ENCODE measurements at regions not wholly inside any gene's neighbourhood (a gene's known extent, or its start where the extent isn't known, plus 50 kb on each side); places are given as distances from the start of the nearest gene placed in this dataset.
"Not testable (repeated sequence)": the region's sequence is repeated elsewhere in the genome, so short reads cannot be mapped to it uniquely, and the experiment has no call there.

- not testable (repeated sequence) for TF ChIP-seq TCF7L2 (IDR thresholded peaks at IDR 0.05; ENCODE audit: borderline replicate concordance, extremely low read depth, insufficient read depth, insufficient read length); EZH2phosphoT487 (IDR thresholded peaks at IDR 0.05; ENCODE audit: borderline replicate concordance); SP1 (IDR thresholded peaks at IDR 0.05; ENCODE audit: low read depth); EZH2 (IDR thresholded peaks at IDR 0.05); POLR2AphosphoS5 (IDR thresholded peaks at IDR 0.05; ENCODE audit: low read depth, low read length); ZFX (IDR thresholded peaks at IDR 0.05)
- TF ChIP-seq, protein P1, sequence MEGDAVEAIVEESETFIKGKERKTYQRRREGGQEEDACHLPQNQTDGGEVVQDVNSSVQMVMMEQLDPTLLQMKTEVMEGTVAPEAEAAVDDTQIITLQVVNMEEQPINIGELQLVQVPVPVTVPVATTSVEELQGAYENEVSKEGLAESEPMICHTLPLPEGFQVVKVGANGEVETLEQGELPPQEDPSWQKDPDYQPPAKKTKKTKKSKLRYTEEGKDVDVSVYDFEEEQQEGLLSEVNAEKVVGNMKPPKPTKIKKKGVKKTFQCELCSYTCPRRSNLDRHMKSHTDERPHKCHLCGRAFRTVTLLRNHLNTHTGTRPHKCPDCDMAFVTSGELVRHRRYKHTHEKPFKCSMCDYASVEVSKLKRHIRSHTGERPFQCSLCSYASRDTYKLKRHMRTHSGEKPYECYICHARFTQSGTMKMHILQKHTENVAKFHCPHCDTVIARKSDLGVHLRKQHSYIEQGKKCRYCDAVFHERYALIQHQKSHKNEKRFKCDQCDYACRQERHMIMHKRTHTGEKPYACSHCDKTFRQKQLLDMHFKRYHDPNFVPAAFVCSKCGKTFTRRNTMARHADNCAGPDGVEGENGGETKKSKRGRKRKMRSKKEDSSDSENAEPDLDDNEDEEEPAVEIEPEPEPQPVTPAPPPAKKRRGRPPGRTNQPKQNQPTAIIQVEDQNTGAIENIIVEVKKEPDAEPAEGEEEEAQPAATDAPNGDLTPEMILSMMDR (IDR thresholded peaks at IDR 0.05 in 2 of 3, conservative IDR thresholded peaks at IDR 0.05 in 1 of 3; ENCODE audit: borderline replicate concordance in 1 of 3, insufficient read depth in 1 of 3, low read depth in 2 of 3, low read length in 2 of 3) = not testable (repeated sequence)
Measured at GRCh38 chrY:3120716-3121115, 185.5 kb downstream of the ZFY start.
